ENCODE measurements at regions not wholly inside any gene's neighbourhood (a gene's known extent, or its start where the extent isn't known, plus 50 kb on each side); places are given as distances from the start of the nearest gene placed in this dataset.

DNA sequence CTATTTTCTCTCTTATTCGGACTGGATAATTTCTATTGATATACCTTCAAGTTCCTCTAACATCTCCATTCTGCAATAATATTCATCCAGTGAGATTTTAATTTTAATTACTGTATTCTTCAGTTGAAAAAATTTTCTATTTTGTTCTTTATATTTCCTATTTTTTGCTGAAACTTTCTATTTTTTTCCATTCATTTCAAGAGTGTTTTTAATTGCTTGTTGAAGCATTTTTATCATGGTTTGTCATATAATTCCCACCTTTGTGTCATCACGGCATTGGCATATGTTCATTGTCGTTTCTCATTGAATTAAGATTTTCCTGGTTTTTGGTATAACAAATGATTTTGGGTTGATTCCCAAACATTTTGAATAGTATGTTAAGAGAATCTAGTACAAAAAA lies 214.9 kb upstream of the HDDC2 start:
- no peak overlapping the region for H3K27ac ChIP-seq (ENCODE audit: low read depth in 1 of 2, low read length in 2 of 2)
- no peaks in the 10 kb centered on the region for H3K4me1 ChIP-seq (ENCODE audit: control insufficient read depth in 1 of 2, insufficient read depth in 2 of 2, low read length in 2 of 2)
- Mint-ChIP-seq H3K9me3 (peaks cover 0 to 3% (median 0%) of the 10 kb centered on the region in 7 donors), H3K27ac (no peak overlapping the region), H3K36me3 (no peaks in the 10 kb centered on the region), H3K4me3 (no peak overlapping the region), H3K4me1 (no peaks in the 10 kb centered on the region), H3K27me3 (ENCODE audit: low read depth in 3 of 3) (peaks cover 0 to 2% (median 2%) of the 10 kb centered on the region in 3 donors)
- WGBS (ENCODE audit: insufficient coverage), result no CpG with 5 or more reads among the region's 3 CpGs
- H3K79me2 ChIP-seq (ENCODE audit: insufficient read depth, low read length), result no peaks in the 10 kb centered on the region
- no peak overlapping the region for H3K4me3 ChIP-seq (replicated peaks in 1 of 3; ENCODE audit: low read depth in 2 of 3, low read length in 3 of 3)
- no peak overlapping the region for H2AFZ ChIP-seq (ENCODE audit: insufficient read depth, low read depth, low read length, poor library complexity, severe bottlenecking)
- no peak overlapping the region for H3K9ac ChIP-seq (ENCODE audit: insufficient read depth, low read length, poor library complexity, severe bottlenecking)
- TF ChIP-seq, protein P1, sequence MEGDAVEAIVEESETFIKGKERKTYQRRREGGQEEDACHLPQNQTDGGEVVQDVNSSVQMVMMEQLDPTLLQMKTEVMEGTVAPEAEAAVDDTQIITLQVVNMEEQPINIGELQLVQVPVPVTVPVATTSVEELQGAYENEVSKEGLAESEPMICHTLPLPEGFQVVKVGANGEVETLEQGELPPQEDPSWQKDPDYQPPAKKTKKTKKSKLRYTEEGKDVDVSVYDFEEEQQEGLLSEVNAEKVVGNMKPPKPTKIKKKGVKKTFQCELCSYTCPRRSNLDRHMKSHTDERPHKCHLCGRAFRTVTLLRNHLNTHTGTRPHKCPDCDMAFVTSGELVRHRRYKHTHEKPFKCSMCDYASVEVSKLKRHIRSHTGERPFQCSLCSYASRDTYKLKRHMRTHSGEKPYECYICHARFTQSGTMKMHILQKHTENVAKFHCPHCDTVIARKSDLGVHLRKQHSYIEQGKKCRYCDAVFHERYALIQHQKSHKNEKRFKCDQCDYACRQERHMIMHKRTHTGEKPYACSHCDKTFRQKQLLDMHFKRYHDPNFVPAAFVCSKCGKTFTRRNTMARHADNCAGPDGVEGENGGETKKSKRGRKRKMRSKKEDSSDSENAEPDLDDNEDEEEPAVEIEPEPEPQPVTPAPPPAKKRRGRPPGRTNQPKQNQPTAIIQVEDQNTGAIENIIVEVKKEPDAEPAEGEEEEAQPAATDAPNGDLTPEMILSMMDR (IDR thresholded peaks at IDR 0.05), result no peak
- no peak for DNase-seq
- no peaks in the 10 kb centered on the region for H3K27me3 ChIP-seq (ENCODE audit: control insufficient read depth in 2 of 2, insufficient read depth in 2 of 2, low read length in 2 of 2)
- H3K9me3 ChIP-seq (replicated peaks in 1 of 2; ENCODE audit: control insufficient read depth in 1 of 2, insufficient read depth in 1 of 2, low read length in 2 of 2), result no peaks in the 10 kb centered on the region
- no peaks in the 10 kb centered on the region for H3K36me3 ChIP-seq (replicated peaks in 1 of 2; ENCODE audit: control insufficient read depth in 1 of 2, insufficient read depth in 2 of 2, low read length in 2 of 2)
- H4K20me1 ChIP-seq (ENCODE audit: insufficient read depth, low read length), result no peaks in the 10 kb centered on the region
- H3K4me2 ChIP-seq (replicated peaks; ENCODE audit: extremely low read depth, low read length, poor library complexity, severe bottlenecking), result no peak overlapping the region
- intact Hi-C loops (cut with micrococcal nuclease), result no loop called here

DNA sequence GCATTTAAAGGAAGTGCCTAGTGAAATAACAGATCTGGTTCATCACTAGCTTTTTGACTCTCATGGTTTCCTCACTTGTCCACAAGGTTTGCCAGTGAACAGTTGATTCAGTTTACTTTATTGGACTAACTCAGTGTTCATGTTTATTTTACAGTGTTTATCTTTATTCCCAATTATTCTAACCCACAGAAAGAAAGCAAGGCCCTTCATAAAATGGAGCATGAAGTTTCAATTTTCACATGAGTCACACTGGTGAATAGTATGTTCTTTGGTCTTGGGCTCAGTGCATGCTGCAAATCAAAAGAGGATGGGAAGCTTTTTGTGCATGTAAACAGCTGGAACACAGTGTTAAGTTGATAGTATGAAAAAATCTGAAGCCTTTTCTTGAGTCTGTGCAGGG lies 217.6 kb upstream of the HDDC2 start:
- no peak for DNase-seq
- intact Hi-C loops (cut with micrococcal nuclease), result no loop called here
- H3K9me3 Mint-ChIP-seq, result peaks cover 0 to 3% (median 0%) of the 10 kb centered on the region in 7 donors

More for the DNA sequence above, 217.6 kb upstream of the HDDC2 start:
- peaks cover 0 to 4% (median 2%) of the 10 kb centered on the region in 3 donors for H3K27me3 Mint-ChIP-seq (ENCODE audit: low read depth in 3 of 3)
- Histone ChIP-seq H2AFZ (ENCODE audit: insufficient read depth, low read depth, low read length, poor library complexity, severe bottlenecking) (no peak overlapping the region), H3K36me3 (replicated peaks in 1 of 2; ENCODE audit: control insufficient read depth in 1 of 2, insufficient read depth in 2 of 2, low read length in 2 of 2) (no peaks in the 10 kb centered on the region), H3K9me3 (replicated peaks in 1 of 2; ENCODE audit: control insufficient read depth in 1 of 2, insufficient read depth in 1 of 2, low read length in 2 of 2) (no peaks in the 10 kb centered on the region), H3K4me1 (ENCODE audit: control insufficient read depth in 1 of 2, insufficient read depth in 2 of 2, low read length in 2 of 2) (no peaks in the 10 kb centered on the region), H3K27me3 (ENCODE audit: control insufficient read depth in 2 of 2, insufficient read depth in 2 of 2, low read length in 2 of 2) (no peaks in the 10 kb centered on the region), H3K27ac (ENCODE audit: low read depth in 1 of 2, low read length in 2 of 2) (no peak overlapping the region), H3K4me3 (replicated peaks in 1 of 3; ENCODE audit: low read depth in 2 of 3, low read length in 3 of 3) (no peak overlapping the region), H3K79me2 (ENCODE audit: insufficient read depth, low read length) (no peaks in the 10 kb centered on the region), H3K9ac (ENCODE audit: insufficient read depth, low read length, poor library complexity, severe bottlenecking) (no peak overlapping the region), H3K4me2 (replicated peaks; ENCODE audit: extremely low read depth, low read length, poor library complexity, severe bottlenecking) (no peak overlapping the region), H4K20me1 (ENCODE audit: insufficient read depth, low read length) (no peaks in the 10 kb centered on the region)
- H3K36me3 Mint-ChIP-seq, result no peaks in the 10 kb centered on the region
- H3K27ac Mint-ChIP-seq, result no peak overlapping the region
- TF ChIP-seq, protein P1 (IDR thresholded peaks at IDR 0.05), result no peak
- no peaks in the 10 kb centered on the region for H3K4me1 Mint-ChIP-seq
- H3K4me3 Mint-ChIP-seq, result no peak overlapping the region
